ENCODE measurements at regions not wholly inside any gene's neighbourhood (a gene's known extent, or its start where the extent isn't known, plus 50 kb on each side); places are given as distances from the start of the nearest gene placed in this dataset.

- TF ChIP-seq CTCF (conservative IDR thresholded peaks at IDR 0.05) (no peak), EZH2 (IDR thresholded peaks at IDR 0.05; ENCODE audit: low read depth) (no peak)
Observed at GRCh38 chr2:43000242-43001054, 208.1 kb upstream of the HAAO start.

Data from PC-9 (cell line).